Endothelial cell (in vitro differentiated cells): ENCODE measurements at regions not wholly inside any gene's neighbourhood (a gene's known extent, or its start where the extent isn't known, plus 50 kb on each side); places are given as distances from the start of the nearest gene placed in this dataset.

Source experiments
- DNase-seq: peaks from one replicate; pipeline ENCODE4 v3.0.0; 2021; ENCODE audit warnings: low spot score
- H3K27ac Mint-ChIP-seq: one replicate; pipeline ENCODE4 v1.8.0; 2021; ENCODE audit warnings: mixed read lengths, inconsistent platforms; ENCODE audit not compliant: unreplicated experiment
- H3K27me3 Mint-ChIP-seq: one replicate; pipeline ENCODE4 v1.8.0; 2021; ENCODE audit warnings: mild to moderate bottlenecking, moderate library complexity, mixed read lengths, inconsistent platforms; ENCODE audit not compliant: unreplicated experiment
- H3K36me3 Mint-ChIP-seq: one replicate; pipeline ENCODE4 v1.8.0; 2021; ENCODE audit warnings: mild to moderate bottlenecking, low read depth, mixed read lengths, inconsistent platforms; ENCODE audit not compliant: unreplicated experiment
- H3K4me1 Mint-ChIP-seq: one replicate; pipeline ENCODE4 v1.8.0; 2021; ENCODE audit warnings: mild to moderate bottlenecking, mixed read lengths, inconsistent platforms; ENCODE audit not compliant: unreplicated experiment
- H3K4me3 Mint-ChIP-seq: one replicate; pipeline ENCODE4 v1.8.0; 2021; ENCODE audit warnings: mild to moderate bottlenecking, mixed read lengths, inconsistent platforms; ENCODE audit not compliant: unreplicated experiment
- H3K9me3 Mint-ChIP-seq: one replicate; pipeline ENCODE4 v1.8.0; 2021; ENCODE audit warnings: mixed read lengths, inconsistent platforms; ENCODE audit not compliant: unreplicated experiment
- TF ChIP-seq, protein P1 (sequence below): fragments of 200-600 bp; sonication (generic); IDR thresholded peaks from one replicate; pipeline ENCODE4 v1.5.0; 2021; ENCODE audit warnings: antibody characterized with exemption; ENCODE audit not compliant: unreplicated experiment

DNA sequence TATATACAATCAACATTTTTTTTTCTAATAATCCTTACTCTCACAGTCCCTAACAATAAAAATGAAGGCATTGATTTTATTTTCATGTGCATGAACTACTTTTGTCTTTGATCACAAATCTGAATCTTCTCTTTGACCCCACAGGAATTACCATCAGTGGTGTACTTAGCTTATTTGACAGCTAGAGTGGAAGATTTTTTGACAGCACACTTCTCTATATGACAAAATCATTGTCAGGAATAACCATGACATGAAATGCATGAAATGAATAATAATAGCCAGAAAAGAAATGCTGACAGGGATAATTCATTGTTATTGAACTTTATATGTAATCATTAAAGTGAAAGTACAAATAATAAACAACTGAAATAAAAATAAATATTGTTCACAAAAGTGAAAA, 604.2 kb downstream of the EPHA5 start:
- no peak for DNase-seq
- Mint-ChIP-seq H3K36me3 (no peaks in the 10 kb centered on the region), H3K9me3 (no peaks in the 10 kb centered on the region), H3K27me3 (no peaks in the 10 kb centered on the region), H3K4me3 (no peak overlapping the region), H3K4me1 (no peaks in the 10 kb centered on the region), H3K27ac (no peak overlapping the region)
- TF ChIP-seq, protein P1, sequence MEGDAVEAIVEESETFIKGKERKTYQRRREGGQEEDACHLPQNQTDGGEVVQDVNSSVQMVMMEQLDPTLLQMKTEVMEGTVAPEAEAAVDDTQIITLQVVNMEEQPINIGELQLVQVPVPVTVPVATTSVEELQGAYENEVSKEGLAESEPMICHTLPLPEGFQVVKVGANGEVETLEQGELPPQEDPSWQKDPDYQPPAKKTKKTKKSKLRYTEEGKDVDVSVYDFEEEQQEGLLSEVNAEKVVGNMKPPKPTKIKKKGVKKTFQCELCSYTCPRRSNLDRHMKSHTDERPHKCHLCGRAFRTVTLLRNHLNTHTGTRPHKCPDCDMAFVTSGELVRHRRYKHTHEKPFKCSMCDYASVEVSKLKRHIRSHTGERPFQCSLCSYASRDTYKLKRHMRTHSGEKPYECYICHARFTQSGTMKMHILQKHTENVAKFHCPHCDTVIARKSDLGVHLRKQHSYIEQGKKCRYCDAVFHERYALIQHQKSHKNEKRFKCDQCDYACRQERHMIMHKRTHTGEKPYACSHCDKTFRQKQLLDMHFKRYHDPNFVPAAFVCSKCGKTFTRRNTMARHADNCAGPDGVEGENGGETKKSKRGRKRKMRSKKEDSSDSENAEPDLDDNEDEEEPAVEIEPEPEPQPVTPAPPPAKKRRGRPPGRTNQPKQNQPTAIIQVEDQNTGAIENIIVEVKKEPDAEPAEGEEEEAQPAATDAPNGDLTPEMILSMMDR = no peak

DNA sequence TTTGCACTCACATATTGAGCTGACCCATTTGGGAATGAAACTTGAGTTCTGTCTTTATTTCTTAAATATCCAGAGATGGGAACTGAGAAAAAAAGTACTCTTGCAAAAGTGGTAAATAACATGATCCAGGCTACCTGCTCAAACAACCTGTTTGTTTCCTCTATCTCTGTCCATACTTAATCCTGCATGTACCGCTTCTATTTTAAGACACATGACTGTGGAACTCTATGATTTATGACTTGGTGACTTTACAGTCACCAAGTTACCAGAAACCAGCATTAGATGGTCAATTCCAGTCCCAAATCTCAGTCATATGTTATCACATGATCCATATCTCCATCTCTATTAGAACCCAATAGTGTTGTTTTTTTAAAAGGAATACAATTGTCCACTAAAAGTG, 606.7 kb downstream of the EPHA5 start:
- DNase-seq = no peak
- Mint-ChIP-seq H3K27me3 (no peaks in the 10 kb centered on the region), H3K9me3 (no peaks in the 10 kb centered on the region), H3K27ac (no peak overlapping the region), H3K36me3 (no peaks in the 10 kb centered on the region), H3K4me1 (no peaks in the 10 kb centered on the region), H3K4me3 (no peak overlapping the region)
- TF ChIP-seq, protein P1 = no peak

DNA sequence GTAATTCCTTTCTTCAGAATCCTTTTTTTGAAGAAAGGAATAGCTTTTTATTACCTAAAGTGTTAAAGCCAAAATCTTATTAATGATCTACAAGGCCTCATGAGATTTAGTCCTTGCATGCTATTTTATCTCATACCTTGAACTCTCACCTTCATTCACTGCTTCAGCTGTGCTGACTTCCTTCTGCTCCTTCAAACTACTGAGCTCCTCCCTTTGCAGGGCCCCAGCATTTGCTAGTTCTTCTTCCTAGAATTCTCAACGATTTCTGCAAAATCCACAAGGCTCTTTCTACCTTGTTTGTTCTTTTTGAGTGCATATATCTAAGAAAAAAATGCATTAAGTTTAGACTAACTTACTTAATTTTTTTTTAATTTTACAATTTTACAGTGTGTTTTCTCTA, 619.5 kb downstream of the EPHA5 start:
- no peaks in the 10 kb centered on the region for H3K27me3 Mint-ChIP-seq

DNA sequence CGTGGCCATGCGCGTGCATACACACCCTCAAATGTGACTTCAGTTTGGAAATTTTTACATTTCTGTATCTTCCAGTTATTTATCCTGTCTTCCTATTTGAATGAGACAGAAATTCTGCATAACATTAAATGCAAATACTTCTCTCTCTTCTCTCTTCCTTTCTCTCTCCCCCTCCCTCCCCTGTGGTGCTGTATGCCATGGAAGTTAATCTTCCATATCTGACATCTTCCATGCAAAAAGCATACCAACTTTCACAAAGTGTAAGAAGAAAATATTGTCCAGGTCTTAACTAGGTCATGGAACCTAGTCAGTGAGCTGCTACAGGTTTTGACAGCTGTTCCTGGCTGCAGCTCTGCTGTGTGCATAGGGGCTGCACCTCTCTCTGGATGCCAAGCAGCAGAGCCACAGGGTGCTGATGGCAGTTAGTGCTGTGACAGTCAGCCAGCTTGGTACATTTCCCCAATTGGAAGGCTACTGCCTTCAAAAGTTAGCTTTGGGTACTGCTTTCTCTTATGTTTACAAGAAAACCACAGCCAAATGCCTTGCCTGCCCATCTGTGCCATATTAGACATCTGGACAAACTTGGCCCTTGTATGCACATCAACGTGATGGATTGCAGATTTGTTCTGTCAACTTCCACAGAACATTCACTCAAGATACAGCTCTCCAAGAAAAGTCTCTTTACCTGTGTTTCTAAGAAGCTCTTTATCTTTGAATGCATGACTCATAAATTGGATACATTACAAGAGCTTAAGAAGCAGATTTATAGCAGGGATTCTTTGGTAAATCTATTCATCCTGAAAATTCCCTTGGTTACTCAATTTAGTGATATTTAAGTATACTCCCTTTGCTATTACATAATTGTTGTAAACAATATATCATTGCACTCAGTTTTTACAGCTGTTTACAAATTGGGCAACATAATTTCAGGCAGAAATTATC, 623.8 kb downstream of the EPHA5 start:
- H3K9me3 Mint-ChIP-seq = no peaks in the 10 kb centered on the region
- DNase-seq = no peak
- no peaks in the 10 kb centered on the region for H3K36me3 Mint-ChIP-seq
- TF ChIP-seq, protein P1 = no peak
- H3K4me3 Mint-ChIP-seq = no peak overlapping the region
- no peak overlapping the region for H3K27ac Mint-ChIP-seq
- H3K27me3 Mint-ChIP-seq = no peaks in the 10 kb centered on the region
- H3K4me1 Mint-ChIP-seq = peaks cover 5% of the 10 kb centered on the region

More for the DNA sequence above, 619.5 kb downstream of the EPHA5 start:
- Mint-ChIP-seq H3K4me3 (no peak overlapping the region), H3K36me3 (no peaks in the 10 kb centered on the region), H3K4me1 (peaks cover 5% of the 10 kb centered on the region), H3K27ac (no peak overlapping the region), H3K9me3 (no peaks in the 10 kb centered on the region)
- TF ChIP-seq, protein P1 = no peak
- no peak for DNase-seq

DNA sequence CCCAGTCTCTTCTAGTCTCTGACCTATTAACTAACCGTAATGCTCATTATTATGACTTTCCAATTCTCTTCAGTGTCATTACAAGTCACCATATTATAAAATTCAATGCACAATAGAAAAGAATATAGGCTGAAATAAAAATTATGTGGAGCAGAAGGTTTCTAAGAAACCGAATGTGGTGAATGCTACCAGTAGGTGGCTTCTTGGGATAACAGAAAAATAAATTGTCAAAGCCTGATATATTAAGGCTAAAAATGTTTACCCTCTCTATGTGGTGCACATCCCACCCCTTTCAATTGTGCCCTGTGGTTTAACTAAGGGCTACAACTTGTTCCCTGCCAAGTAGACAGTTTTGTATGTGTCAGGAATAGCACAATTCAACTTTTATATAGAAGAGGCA, 624.6 kb upstream of the TECRL start:
- Mint-ChIP-seq H3K27me3 (peaks cover 2% of the 10 kb centered on the region), H3K9me3 (no peaks in the 10 kb centered on the region), H3K27ac (no peak overlapping the region), H3K4me3 (no peak overlapping the region), H3K4me1 (peaks cover 14% of the 10 kb centered on the region), H3K36me3 (no peaks in the 10 kb centered on the region)
- DNase-seq = no peak
- TF ChIP-seq, protein P1 = peak; percentile 65
